ENCODE measurements at regions not wholly inside any gene's neighbourhood (a gene's known extent, or its start where the extent isn't known, plus 50 kb on each side); places are given as distances from the start of the nearest gene placed in this dataset.

DNA sequence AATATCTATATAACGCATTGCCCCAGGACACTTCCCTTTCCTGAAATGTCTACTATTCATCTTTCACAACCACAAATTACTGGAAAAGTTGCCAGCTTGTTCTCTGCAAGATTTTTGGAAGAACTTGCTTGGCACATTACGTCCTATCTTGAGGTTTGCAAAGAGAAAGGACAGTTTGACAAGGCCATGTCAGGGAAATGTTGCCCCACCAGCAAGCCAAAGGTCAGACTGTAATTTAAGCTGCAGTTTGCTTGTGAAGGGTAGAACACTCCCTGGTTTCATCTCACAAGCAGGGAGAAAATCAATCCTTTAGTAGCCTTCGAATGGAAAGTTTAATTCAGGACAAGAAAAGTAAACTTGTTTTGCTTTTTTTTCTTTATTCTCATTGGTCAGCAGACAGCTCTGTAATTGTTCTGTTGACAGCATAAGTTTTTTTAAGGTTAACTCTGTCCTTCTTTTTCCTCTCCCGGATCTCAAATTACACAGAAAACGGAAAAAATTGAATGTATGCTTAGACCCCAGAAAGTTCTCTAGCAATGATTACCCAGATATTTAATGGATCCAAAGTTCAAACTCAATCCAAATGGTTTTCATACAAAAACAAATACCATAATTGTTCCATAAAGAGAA is 541.8 kb upstream of the NRSN1 start:
- H3K27ac ChIP-seq (ENCODE audit: low read depth, low read length): no peak overlapping the region
- H3K79me2 ChIP-seq (ENCODE audit: insufficient read depth, low read length): no peaks in the 10 kb centered on the region
- H2AFZ ChIP-seq (ENCODE audit: low read length): no peak overlapping the region
- H4K20me1 ChIP-seq (ENCODE audit: insufficient read depth, low read length): no peaks in the 10 kb centered on the region
- H3K4me3 ChIP-seq (ENCODE audit: insufficient read depth, low read length): no peak overlapping the region
- H3K4me2 ChIP-seq (ENCODE audit: insufficient read depth, low read length): no peak overlapping the region
- H3K27me3 ChIP-seq (ENCODE audit: insufficient read depth, low read length): no peaks in the 10 kb centered on the region
- H3K4me1 ChIP-seq (ENCODE audit: insufficient read depth, low read length): no peaks in the 10 kb centered on the region
- H3K9me3 ChIP-seq (ENCODE audit: low read depth, low read length): no peaks in the 10 kb centered on the region
- no peak for DNase-seq (ENCODE audit: insufficient read length, low spot score, missing footprints)
- TF ChIP-seq, protein P1, sequence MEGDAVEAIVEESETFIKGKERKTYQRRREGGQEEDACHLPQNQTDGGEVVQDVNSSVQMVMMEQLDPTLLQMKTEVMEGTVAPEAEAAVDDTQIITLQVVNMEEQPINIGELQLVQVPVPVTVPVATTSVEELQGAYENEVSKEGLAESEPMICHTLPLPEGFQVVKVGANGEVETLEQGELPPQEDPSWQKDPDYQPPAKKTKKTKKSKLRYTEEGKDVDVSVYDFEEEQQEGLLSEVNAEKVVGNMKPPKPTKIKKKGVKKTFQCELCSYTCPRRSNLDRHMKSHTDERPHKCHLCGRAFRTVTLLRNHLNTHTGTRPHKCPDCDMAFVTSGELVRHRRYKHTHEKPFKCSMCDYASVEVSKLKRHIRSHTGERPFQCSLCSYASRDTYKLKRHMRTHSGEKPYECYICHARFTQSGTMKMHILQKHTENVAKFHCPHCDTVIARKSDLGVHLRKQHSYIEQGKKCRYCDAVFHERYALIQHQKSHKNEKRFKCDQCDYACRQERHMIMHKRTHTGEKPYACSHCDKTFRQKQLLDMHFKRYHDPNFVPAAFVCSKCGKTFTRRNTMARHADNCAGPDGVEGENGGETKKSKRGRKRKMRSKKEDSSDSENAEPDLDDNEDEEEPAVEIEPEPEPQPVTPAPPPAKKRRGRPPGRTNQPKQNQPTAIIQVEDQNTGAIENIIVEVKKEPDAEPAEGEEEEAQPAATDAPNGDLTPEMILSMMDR (IDR thresholded peaks at IDR 0.05; ENCODE audit: extremely low read depth, low read depth, low read length): no peak
- H3K36me3 ChIP-seq (ENCODE audit: insufficient read depth, low read length): no peaks in the 10 kb centered on the region

DNA sequence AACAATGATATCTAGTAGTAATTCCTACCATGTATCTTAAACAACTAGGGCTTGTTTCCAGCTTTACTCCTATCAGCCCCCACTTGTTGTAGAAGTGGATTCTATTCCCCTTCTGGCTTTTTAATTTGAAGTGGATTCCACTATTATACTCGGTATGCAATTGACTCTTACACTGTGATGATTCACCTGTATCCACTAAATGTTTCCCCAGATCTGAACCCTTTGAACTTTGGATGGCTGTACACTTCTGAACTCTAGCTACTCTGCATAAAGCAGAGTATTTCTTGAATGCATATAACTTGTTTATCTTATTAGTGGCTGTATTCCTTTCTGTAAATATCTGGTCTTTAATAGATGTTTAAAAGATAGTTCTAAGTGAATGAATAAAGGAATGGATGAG is 538.4 kb upstream of the NRSN1 start:
- H4K20me1 ChIP-seq (ENCODE audit: insufficient read depth, low read length): no peaks in the 10 kb centered on the region
- H3K9me3 ChIP-seq (ENCODE audit: low read depth, low read length): no peaks in the 10 kb centered on the region
- no peaks in the 10 kb centered on the region for H3K4me1 ChIP-seq (ENCODE audit: insufficient read depth, low read length)
- no peaks in the 10 kb centered on the region for H3K27me3 ChIP-seq (ENCODE audit: insufficient read depth, low read length)
- no peak overlapping the region for H2AFZ ChIP-seq (ENCODE audit: low read length)
- H3K79me2 ChIP-seq (ENCODE audit: insufficient read depth, low read length): no peaks in the 10 kb centered on the region
- no peak overlapping the region for H3K27ac ChIP-seq (ENCODE audit: low read depth, low read length)
- H3K4me3 ChIP-seq (ENCODE audit: insufficient read depth, low read length): no peak overlapping the region
- DNase-seq (ENCODE audit: insufficient read length, low spot score, missing footprints): no peak
- H3K4me2 ChIP-seq (ENCODE audit: insufficient read depth, low read length): no peak overlapping the region
- TF ChIP-seq, protein P1 (IDR thresholded peaks at IDR 0.05; ENCODE audit: extremely low read depth, low read depth, low read length): no peak
- no peaks in the 10 kb centered on the region for H3K36me3 ChIP-seq (ENCODE audit: insufficient read depth, low read length)

DNA sequence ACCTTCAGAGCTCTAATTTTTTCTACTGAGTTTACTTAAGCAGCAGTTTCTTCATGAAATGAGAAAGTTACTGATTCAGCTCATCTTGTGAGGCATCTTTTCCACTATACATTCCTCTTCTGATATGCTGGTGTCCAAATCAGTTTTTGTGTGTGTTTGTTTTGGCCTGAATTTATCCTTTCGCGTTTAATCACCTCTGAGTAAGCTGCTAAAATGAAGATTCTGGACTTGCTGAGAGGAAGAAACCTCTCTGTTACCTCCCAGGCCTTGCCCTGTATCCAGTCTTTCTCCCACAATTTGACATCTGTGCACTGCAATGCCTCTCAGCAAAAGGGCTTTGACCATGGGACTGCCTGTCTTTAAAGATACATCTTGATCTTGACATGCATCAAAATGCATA is 536.2 kb upstream of the NRSN1 start:
- H3K36me3 ChIP-seq (ENCODE audit: insufficient read depth, low read length): no peaks in the 10 kb centered on the region
- no peaks in the 10 kb centered on the region for H3K27me3 ChIP-seq (ENCODE audit: insufficient read depth, low read length)
- no peak overlapping the region for H3K4me3 ChIP-seq (ENCODE audit: insufficient read depth, low read length)
- no peaks in the 10 kb centered on the region for H3K4me1 ChIP-seq (ENCODE audit: insufficient read depth, low read length)
- no peak for DNase-seq (ENCODE audit: insufficient read length, low spot score, missing footprints)
- H3K79me2 ChIP-seq (ENCODE audit: insufficient read depth, low read length): no peaks in the 10 kb centered on the region
- H2AFZ ChIP-seq (ENCODE audit: low read length): no peak overlapping the region
- no peak overlapping the region for H3K27ac ChIP-seq (ENCODE audit: low read depth, low read length)
- no peak overlapping the region for H3K4me2 ChIP-seq (ENCODE audit: insufficient read depth, low read length)
- TF ChIP-seq, protein P1 (IDR thresholded peaks at IDR 0.05; ENCODE audit: extremely low read depth, low read depth, low read length): no peak
- H3K9me3 ChIP-seq (ENCODE audit: low read depth, low read length): peaks cover 2% of the 10 kb centered on the region
- H4K20me1 ChIP-seq (ENCODE audit: insufficient read depth, low read length): no peaks in the 10 kb centered on the region

DNA sequence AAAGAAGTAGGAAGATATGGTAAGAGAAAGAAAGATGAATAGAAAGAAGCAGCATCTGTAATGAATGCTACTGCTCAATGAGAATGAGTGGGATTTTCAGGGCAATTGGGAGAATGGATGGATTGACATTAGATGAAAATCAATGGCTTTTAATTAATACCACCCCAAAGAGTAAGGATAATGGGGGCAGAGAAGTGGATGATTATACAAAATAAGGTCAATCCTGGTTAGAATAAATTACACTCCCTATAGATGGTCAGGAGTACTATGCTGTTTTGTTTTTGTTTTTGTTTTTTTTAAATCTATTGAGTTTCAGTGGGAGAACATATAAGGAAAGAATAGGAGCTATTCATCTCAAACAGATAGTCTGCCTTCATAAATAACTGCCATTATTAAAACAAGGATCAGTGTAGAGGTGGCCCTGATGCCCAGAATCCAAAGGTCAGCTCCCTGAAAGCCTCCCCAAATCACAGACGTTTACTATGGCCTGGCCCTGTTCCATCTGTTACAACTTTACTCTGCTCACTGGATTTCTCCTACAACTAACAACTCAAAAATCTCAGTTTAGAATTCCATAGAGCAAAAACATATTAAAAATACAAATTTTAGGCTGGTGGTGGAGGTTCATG is 535.4 kb upstream of the NRSN1 start:
- Histone ChIP-seq H3K36me3 (ENCODE audit: insufficient read depth, low read length) (no peaks in the 10 kb centered on the region), H4K20me1 (ENCODE audit: insufficient read depth, low read length) (no peaks in the 10 kb centered on the region), H3K4me2 (ENCODE audit: insufficient read depth, low read length) (no peak overlapping the region), H3K4me1 (ENCODE audit: insufficient read depth, low read length) (no peaks in the 10 kb centered on the region), H3K4me3 (ENCODE audit: insufficient read depth, low read length) (no peak overlapping the region), H3K27ac (ENCODE audit: low read depth, low read length) (no peak overlapping the region), H3K27me3 (ENCODE audit: insufficient read depth, low read length) (no peaks in the 10 kb centered on the region), H3K9me3 (ENCODE audit: low read depth, low read length) (peaks cover 2% of the 10 kb centered on the region), H3K79me2 (ENCODE audit: insufficient read depth, low read length) (no peaks in the 10 kb centered on the region), H2AFZ (ENCODE audit: low read length) (no peak overlapping the region)
- no peak for DNase-seq (ENCODE audit: insufficient read length, low spot score, missing footprints)
- TF ChIP-seq, protein P1 (IDR thresholded peaks at IDR 0.05; ENCODE audit: extremely low read depth, low read depth, low read length): no peak

Data from osteoblast (primary cell).